CD14-positive monocyte (primary cell): ENCODE measurements at regions not wholly inside any gene's neighbourhood (a gene's known extent, or its start where the extent isn't known, plus 50 kb on each side); places are given as distances from the start of the nearest gene placed in this dataset.

Experiments
- DNase-seq, 3 donors: peaks; one replicate each; pipeline ENCODE4 v3.0.0-alpha.2; 2011 to 2022
- H2AFZ ChIP-seq: 2 replicates; pipeline ENCODE4 v1.6.0; 2012; ENCODE audit warnings: mild to moderate bottlenecking, low read depth, low read length, inconsistent platforms; ENCODE audit not compliant: insufficient read depth, poor library complexity, severe bottlenecking
- H3K27ac ChIP-seq, 2 donors: 1 replicate in 1 of 2; 2 replicates in 1 of 2; pipeline ENCODE4 v1.5.1; 2012 to 2013; ENCODE audit warnings: low read length in 2 of 2, control low read depth in 1 of 2, inconsistent platforms in 1 of 2, low read depth in 1 of 2, mild to moderate bottlenecking in 1 of 2
- H3K27me3 ChIP-seq, 2 donors: one replicate each; pipeline versions ENCODE4 v1.6.0 to v1.6.1; 2011 to 2013; ENCODE audit warnings: low read length in 2 of 2; ENCODE audit not compliant: control insufficient read depth in 2 of 2, insufficient read depth in 2 of 2
- H3K36me3 ChIP-seq, 2 donors: replicated peaks in 1 of 2; 1 replicate in 1 of 2; 2 replicates in 1 of 2; pipeline versions ENCODE4 v1.5.1 to v1.6.1; 2012 to 2013; ENCODE audit warnings: low read length in 2 of 2, control low read depth in 1 of 2, inconsistent platforms in 1 of 2, mild to moderate bottlenecking in 1 of 2; ENCODE audit not compliant: insufficient read depth in 2 of 2, control insufficient read depth in 1 of 2
- H3K4me1 ChIP-seq, 2 donors: 1 replicate in 1 of 2; 2 replicates in 1 of 2; pipeline versions ENCODE4 v1.5.1 to v1.6.1; 2012 to 2013; ENCODE audit warnings: low read length in 2 of 2, control low read depth in 1 of 2, inconsistent platforms in 1 of 2, mild to moderate bottlenecking in 1 of 2, moderate library complexity in 1 of 2; ENCODE audit not compliant: insufficient read depth in 2 of 2, control insufficient read depth in 1 of 2
- H3K4me2 ChIP-seq: replicated peaks from 2 replicates; pipeline ENCODE3; 2012; ENCODE audit warnings: low read length, moderate library complexity, mild to moderate bottlenecking; ENCODE audit not compliant: poor library complexity, severe bottlenecking; ENCODE audit errors: extremely low read depth
- H3K4me3 ChIP-seq, 3 experiments: fragments of 200-600 bp in 1 of 3; sonication (generic) in 1 of 3; replicated peaks in 1 of 3; 1 replicate in 2 of 3; 2 replicates in 1 of 3; pipeline ENCODE4 v1.5.1; 2011 to 2013; ENCODE audit warnings: low read length in 3 of 3, mild to moderate bottlenecking in 3 of 3, control low read depth in 2 of 3, low read depth in 2 of 3, inconsistent platforms in 1 of 3, moderate library complexity in 1 of 3
- H3K79me2 ChIP-seq: 2 replicates; pipeline ENCODE4 v1.6.0; 2012; ENCODE audit warnings: mild to moderate bottlenecking, control low read depth, inconsistent platforms, low read length, moderate library complexity; ENCODE audit not compliant: insufficient read depth
- H3K9ac ChIP-seq: 2 replicates; pipeline ENCODE4 v1.6.0; 2017; ENCODE audit warnings: low read length, mild to moderate bottlenecking; ENCODE audit not compliant: insufficient read depth, poor library complexity, severe bottlenecking
- H3K9me3 ChIP-seq, 2 donors: replicated peaks in 1 of 2; 1 replicate in 1 of 2; 2 replicates in 1 of 2; pipeline versions ENCODE4 v1.5.1 to v1.6.1; 2012 to 2013; ENCODE audit warnings: low read length in 2 of 2, control low read depth in 1 of 2; ENCODE audit not compliant: control insufficient read depth in 1 of 2, insufficient read depth in 1 of 2
- H4K20me1 ChIP-seq: 2 replicates; pipeline ENCODE4 v1.6.0; 2012; ENCODE audit warnings: mild to moderate bottlenecking, low read length, control low read depth, moderate library complexity; ENCODE audit not compliant: insufficient read depth
- H3K27ac Mint-ChIP-seq, 7 donors: one replicate each; pipeline ENCODE4 v1.8.0; 2020; ENCODE audit warnings: mild to moderate bottlenecking in 7 of 7, mixed read lengths in 7 of 7, moderate library complexity in 6 of 7, inconsistent platforms in 2 of 7
- H3K27me3 Mint-ChIP-seq, 3 donors: one replicate each; pipeline ENCODE4 v1.8.0; 2021 to 2022; ENCODE audit warnings: low read depth in 3 of 3, mild to moderate bottlenecking in 3 of 3, mixed read lengths in 3 of 3, moderate library complexity in 3 of 3, inconsistent platforms in 1 of 3
- H3K36me3 Mint-ChIP-seq, 2 donors: one replicate each; pipeline ENCODE4 v1.8.0; 2020; ENCODE audit warnings: mixed read lengths in 2 of 2, inconsistent platforms in 1 of 2, mild to moderate bottlenecking in 1 of 2
- H3K4me1 Mint-ChIP-seq: one replicate; pipeline ENCODE4 v1.8.0; 2020; ENCODE audit warnings: mild to moderate bottlenecking, mixed read lengths
- H3K4me3 Mint-ChIP-seq, 2 donors: one replicate each; pipeline ENCODE4 v1.8.0; 2020; ENCODE audit warnings: mild to moderate bottlenecking in 2 of 2, mixed read lengths in 2 of 2, moderate library complexity in 1 of 2
- H3K9me3 Mint-ChIP-seq, 7 donors: one replicate each; pipeline ENCODE4 v1.8.0; 2020 to 2022; ENCODE audit warnings: mixed read lengths in 7 of 7, mild to moderate bottlenecking in 6 of 7, moderate library complexity in 6 of 7, inconsistent platforms in 2 of 7
- CTCF ChIP-seq: fragments of 200-600 bp; IDR thresholded peaks from one replicate; pipeline ENCODE4 v1.8.0; 2022; ENCODE audit warnings: antibody characterized with exemption, mild to moderate bottlenecking
- WGBS: methylation state at CpG from one replicate; pipeline ENCODE4 v1.1.5; 2013; ENCODE audit warnings: missing lambda C conversion rate; ENCODE audit not compliant: insufficient coverage; 5-methylcytosine and 5-hydroxymethylcytosine counted together
- intact Hi-C, 2 donors: fragments of 100-400 bp; cut with micrococcal nuclease; formaldehyde crosslinking; loops; one replicate each; pipeline versions ENCODE4 v1.15.0 to v1.15.1; 2023

DNA sequence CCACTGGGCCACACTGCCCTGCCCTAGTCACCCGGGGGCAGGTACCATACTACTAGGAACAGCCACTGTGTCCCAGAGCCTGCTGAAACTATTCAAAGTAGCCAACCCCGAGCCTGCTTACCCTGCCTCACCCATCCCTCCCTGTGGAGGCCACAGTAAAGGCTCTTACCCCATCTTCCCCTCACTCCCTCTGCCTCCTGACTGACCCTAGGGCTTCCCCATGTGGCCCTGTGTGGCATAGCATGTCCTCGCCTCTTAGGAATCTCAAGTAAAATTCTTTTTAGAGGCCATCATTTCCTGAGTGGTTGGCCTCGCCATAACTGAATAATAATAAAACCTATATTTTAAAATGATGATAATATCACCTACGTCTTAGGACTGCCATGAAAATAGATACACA lies 112.2 kb upstream of the SLC6A11 start:
- H3K4me1 Mint-ChIP-seq: no peaks in the 10 kb centered on the region
- H3K9ac ChIP-seq: no peak overlapping the region
- 54% methylated on average over 3 of the region's 5 CpGs for WGBS
- H2AFZ ChIP-seq: no peak overlapping the region
- no peaks in the 10 kb centered on the region for H3K36me3 ChIP-seq
- no peak for DNase-seq
- no peak overlapping the region for H3K4me2 ChIP-seq
- intact Hi-C loops: no loop called here
- peaks cover 50 to 56% of the 10 kb centered on the region in 2 donors for H3K27me3 ChIP-seq
- peaks cover 0 to 11% (median 0%) of the 10 kb centered on the region in 7 donors for H3K9me3 Mint-ChIP-seq
- H3K27me3 Mint-ChIP-seq: peaks cover 48 to 56% (median 50%) of the 10 kb centered on the region in 3 donors
- TF ChIP-seq CTCF: no peak
- H4K20me1 ChIP-seq: no peaks in the 10 kb centered on the region
- H3K4me3 ChIP-seq: no peak overlapping the region
- peaks cover 0 to 5% of the 10 kb centered on the region in 2 donors for H3K9me3 ChIP-seq
- H3K4me3 Mint-ChIP-seq: no peak overlapping the region
- no peaks in the 10 kb centered on the region for H3K36me3 Mint-ChIP-seq
- H3K79me2 ChIP-seq: no peaks in the 10 kb centered on the region
- no peak overlapping the region for H3K27ac Mint-ChIP-seq
- no peak overlapping the region for H3K27ac ChIP-seq
- H3K4me1 ChIP-seq: no peaks in the 10 kb centered on the region

DNA sequence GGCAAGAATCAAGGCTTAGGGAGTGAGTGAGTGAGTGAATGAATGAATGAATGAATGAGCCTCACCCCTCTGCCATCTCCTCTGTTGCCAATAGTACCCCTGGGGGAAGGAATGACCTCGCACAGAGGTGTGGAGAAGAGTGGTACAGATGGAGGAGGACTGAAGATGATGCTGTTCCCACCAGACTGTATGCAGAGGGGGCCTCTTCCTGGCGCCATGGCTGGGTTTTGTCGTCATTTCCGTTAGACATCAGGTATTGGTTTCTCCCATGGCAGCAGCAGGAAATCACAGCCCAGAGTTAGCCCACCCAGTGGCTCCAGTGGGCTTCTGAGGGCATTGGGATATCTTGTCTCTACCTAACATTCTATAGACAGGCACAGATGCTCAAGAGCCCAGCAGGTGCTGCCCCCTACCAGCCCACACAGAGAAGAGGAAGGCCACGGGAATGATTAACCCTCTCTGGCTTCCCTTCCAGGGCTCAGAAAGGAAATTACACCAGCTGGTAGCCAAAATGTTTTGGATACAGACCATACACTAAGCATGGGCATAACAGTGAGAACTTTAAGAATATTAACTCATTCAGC lies 109.8 kb upstream of the SLC6A11 start:
- peak overlapping the region in 1 of 2 donors; percentile 77 for H3K4me3 Mint-ChIP-seq
- Histone ChIP-seq H3K9ac (no peak overlapping the region), H4K20me1 (no peaks in the 10 kb centered on the region), H3K9me3 (peaks cover 0 to 5% of the 10 kb centered on the region in 2 donors), H3K4me3 (no peak overlapping the region), H3K4me2 (no peak overlapping the region), H3K79me2 (no peaks in the 10 kb centered on the region), H3K27me3 (peaks cover 47 to 62% of the 10 kb centered on the region in 2 donors), H3K27ac (no peak overlapping the region), H2AFZ (no peak overlapping the region), H3K36me3 (no peaks in the 10 kb centered on the region), H3K4me1 (no peaks in the 10 kb centered on the region)
- 25% methylated on average over 5 of the region's 5 CpGs for whole genome bisulfite sequencing
- no peaks in the 10 kb centered on the region for H3K4me1 Mint-ChIP-seq
- H3K36me3 Mint-ChIP-seq: no peaks in the 10 kb centered on the region
- no peak overlapping the region for H3K27ac Mint-ChIP-seq
- TF ChIP-seq CTCF: no peak
- H3K27me3 Mint-ChIP-seq: peaks cover 59 to 72% (median 65%) of the 10 kb centered on the region in 3 donors
- intact Hi-C loops: no loop called here
- peaks cover 0 to 11% (median 0%) of the 10 kb centered on the region in 7 donors for H3K9me3 Mint-ChIP-seq
- no peak for DNase-seq
